GM21825 (cell line): ENCODE measurements at regions not wholly inside any gene's neighbourhood (a gene's known extent, or its start where the extent isn't known, plus 50 kb on each side); places are given as distances from the start of the nearest gene placed in this dataset.
"Not testable (repeated sequence)": the region's sequence is repeated elsewhere in the genome, so short reads cannot be mapped to it uniquely, and the experiment has no call there.

Experiments used
- ATAC-seq: cut with Tn5 transposase; IDR thresholded peaks from one replicate; pipeline ENCODE4 v1.9.1; 2021; ENCODE audit warnings: mild to moderate bottlenecking, moderate library complexity; ENCODE audit not compliant: unreplicated experiment

- no peak for ATAC-seq
Measured at GRCh38 chr12:88922816-88923215, 342.5 kb upstream of the KITLG start.

GRCh38 chr12:88921890-88922532 lies 341.7 kb upstream of the KITLG start:
- ATAC-seq = no peak

- no peak for ATAC-seq
Measured at GRCh38 chr12:88921434-88921833, 341.2 kb upstream of the KITLG start.

- ATAC-seq = no peak
Measured at GRCh38 chr12:88918161-88918560, 337.9 kb upstream of the KITLG start.

GRCh38 chr12:88914967-88915366 lies 334.7 kb upstream of the KITLG start:
- ATAC-seq = no peak

- ATAC-seq = no peak
Measured at GRCh38 chr12:88909510-88909909, 329.2 kb upstream of the KITLG start.

GRCh38 chr12:88908345-88908744 lies 328.1 kb upstream of the KITLG start:
- no peak for ATAC-seq

GRCh38 chr12:88904705-88905104 lies 324.4 kb upstream of the KITLG start:
- no peak for ATAC-seq

GRCh38 chr12:88903333-88903732 lies 323.1 kb upstream of the KITLG start:
- no peak for ATAC-seq

GRCh38 chr12:88897723-88898122 lies 317.5 kb upstream of the KITLG start:
- no peak for ATAC-seq

GRCh38 chr12:88896958-88897357 lies 316.7 kb upstream of the KITLG start:
- no peak for ATAC-seq

- no peak for ATAC-seq
Measured at GRCh38 chr12:88895634-88896033, 315.4 kb upstream of the KITLG start.

GRCh38 chr12:88893801-88894200 lies 313.5 kb upstream of the KITLG start:
- ATAC-seq = no peak

GRCh38 chr12:88891434-88891833 lies 311.2 kb upstream of the KITLG start:
- ATAC-seq = not testable (repeated sequence)

- ATAC-seq = no peak
Measured at GRCh38 chr12:88889326-88890110, 309.2 kb upstream of the KITLG start.

- ATAC-seq = no peak
Measured at GRCh38 chr12:88884600-88884999, 304.3 kb upstream of the KITLG start.

GRCh38 chr12:88882662-88883061 lies 302.4 kb upstream of the KITLG start:
- no peak for ATAC-seq

- ATAC-seq = no peak
Measured at GRCh38 chr12:88880051-88880450, 299.8 kb upstream of the KITLG start.

- no peak for ATAC-seq
Measured at GRCh38 chr12:88878295-88878694, 298.0 kb upstream of the KITLG start.

GRCh38 chr12:88876857-88877256 lies 296.6 kb upstream of the KITLG start:
- ATAC-seq = no peak

GRCh38 chr12:88870000-88870737 lies 289.9 kb upstream of the KITLG start:
- no peak for ATAC-seq

GRCh38 chr12:88868050-88868449 lies 287.8 kb upstream of the KITLG start:
- no peak for ATAC-seq
